ENCODE measurements at regions not wholly inside any gene's neighbourhood (a gene's known extent, or its start where the extent isn't known, plus 50 kb on each side); places are given as distances from the start of the nearest gene placed in this dataset.

GRCh38 chr4:19547463-19547862 lies 704.2 kb upstream of the SLIT2 start (continued):
- TF ChIP-seq BCLAF1 (IDR thresholded peaks at IDR 0.05): no peak
- TF ChIP-seq SMARCA5 (IDR thresholded peaks at IDR 0.05): no peak
- TF ChIP-seq ZZZ3 (IDR thresholded peaks at IDR 0.05; ENCODE audit: control insufficient read depth, insufficient read length, low read depth): no peak
- TF ChIP-seq MAX (IDR thresholded peaks at IDR 0.05; ENCODE audit: low read depth, low read length): no peak
- no peak for TF ChIP-seq E2F4 (IDR thresholded peaks at IDR 0.05; ENCODE audit: low read depth, low read length)
- TF ChIP-seq ZBTB40 (IDR thresholded peaks at IDR 0.05; ENCODE audit: borderline replicate concordance): no peak
- no peak for TF ChIP-seq TARDBP (IDR thresholded peaks at IDR 0.05; ENCODE audit: borderline replicate concordance)
- no peak for TF ChIP-seq NR2C1 (IDR thresholded peaks at IDR 0.05)

Measured in GM12878 (cell line).